ENCODE measurements at regions not wholly inside any gene's neighbourhood (a gene's known extent, or its start where the extent isn't known, plus 50 kb on each side); places are given as distances from the start of the nearest gene placed in this dataset.

- Histone ChIP-seq H3F3A (ENCODE audit: control insufficient read depth, insufficient read depth) (no peaks in the 10 kb centered on the region), H3K9me3 (ENCODE audit: control insufficient read depth, insufficient read depth, low read length) (no peaks in the 10 kb centered on the region), H4K20me1 (ENCODE audit: control insufficient read depth, insufficient read depth, low read depth, low read length) (no peaks in the 10 kb centered on the region), H3K4me1 (ENCODE audit: control insufficient read depth, low read length) (no peaks in the 10 kb centered on the region), H3K4me3 (ENCODE audit: low read length) (no peak overlapping the region), H3K79me2 (ENCODE audit: control insufficient read depth, low read length) (no peaks in the 10 kb centered on the region), H3K27ac (ENCODE audit: low read depth, low read length) (no peak overlapping the region), H3K9me2 (replicated peaks; ENCODE audit: control insufficient read depth, low read length) (no peaks in the 10 kb centered on the region), H3K36me3 (ENCODE audit: control insufficient read depth, low read length) (no peaks in the 10 kb centered on the region), H3K4me2 (ENCODE audit: low read length) (no peak overlapping the region), H3K27me3 (ENCODE audit: control insufficient read depth, low read length) (no peaks in the 10 kb centered on the region)
- TF ChIP-seq EZH2phosphoT487 (IDR thresholded peaks at IDR 0.05; ENCODE audit: borderline replicate concordance, low read length), result no peak
- no peak for TF ChIP-seq CTCF (IDR thresholded peaks at IDR 0.05; ENCODE audit: low read depth, low read length, poor library complexity, severe bottlenecking)
These were observed 387.5 kb downstream of the GRIA2 start for GRCh38 chr4:157607996-157608395.

DNA sequence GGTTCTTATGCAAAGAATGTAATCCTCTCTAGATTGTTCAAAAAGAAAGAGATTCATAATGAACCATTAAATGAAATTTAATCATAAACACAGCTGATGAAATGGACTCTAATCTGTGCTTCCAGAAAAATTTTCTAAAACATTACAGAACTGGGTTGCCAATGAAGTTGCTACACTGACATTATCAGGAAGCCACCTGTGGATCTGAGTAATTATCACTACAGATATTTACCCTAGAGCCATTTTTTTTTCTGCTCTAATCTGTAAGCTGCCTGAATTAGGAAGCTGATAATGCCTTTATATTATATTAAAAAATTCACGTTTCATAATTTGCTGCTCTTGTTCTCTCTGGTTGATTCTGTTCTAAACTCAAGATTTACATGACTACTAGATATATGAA lies 380.1 kb downstream of the GRIA2 start:
- Histone ChIP-seq H3F3A (ENCODE audit: control insufficient read depth, insufficient read depth) (no peaks in the 10 kb centered on the region), H3K4me1 (ENCODE audit: control insufficient read depth, low read length) (no peaks in the 10 kb centered on the region), H3K27me3 (ENCODE audit: control insufficient read depth, low read length) (no peaks in the 10 kb centered on the region), H3K4me3 (ENCODE audit: low read length) (no peak overlapping the region), H3K79me2 (ENCODE audit: control insufficient read depth, low read length) (no peaks in the 10 kb centered on the region), H3K9me2 (replicated peaks; ENCODE audit: control insufficient read depth, low read length) (no peaks in the 10 kb centered on the region), H4K20me1 (ENCODE audit: control insufficient read depth, insufficient read depth, low read depth, low read length) (no peaks in the 10 kb centered on the region), H3K27ac (ENCODE audit: low read depth, low read length) (no peak overlapping the region), H3K36me3 (ENCODE audit: control insufficient read depth, low read length) (no peaks in the 10 kb centered on the region), H3K4me2 (ENCODE audit: low read length) (no peak overlapping the region), H3K9me3 (ENCODE audit: control insufficient read depth, insufficient read depth, low read length) (no peaks in the 10 kb centered on the region)
- TF ChIP-seq CTCF (IDR thresholded peaks at IDR 0.05; ENCODE audit: low read depth, low read length, poor library complexity, severe bottlenecking), result no peak
- no peak for TF ChIP-seq EZH2phosphoT487 (IDR thresholded peaks at IDR 0.05; ENCODE audit: borderline replicate concordance, low read length)

GRCh38 chr4:157591245-157591644 lies 370.7 kb downstream of the GRIA2 start:
- Histone ChIP-seq H3K27me3 (ENCODE audit: control insufficient read depth, low read length) (no peaks in the 10 kb centered on the region), H3K4me2 (ENCODE audit: low read length) (no peak overlapping the region), H3K9me3 (ENCODE audit: control insufficient read depth, insufficient read depth, low read length) (no peaks in the 10 kb centered on the region), H3K79me2 (ENCODE audit: control insufficient read depth, low read length) (no peaks in the 10 kb centered on the region), H3K27ac (ENCODE audit: low read depth, low read length) (no peak overlapping the region), H4K20me1 (ENCODE audit: control insufficient read depth, insufficient read depth, low read depth, low read length) (no peaks in the 10 kb centered on the region), H3K9me2 (replicated peaks; ENCODE audit: control insufficient read depth, low read length) (no peaks in the 10 kb centered on the region), H3K4me1 (ENCODE audit: control insufficient read depth, low read length) (no peaks in the 10 kb centered on the region), H3F3A (ENCODE audit: control insufficient read depth, insufficient read depth) (no peaks in the 10 kb centered on the region), H3K36me3 (ENCODE audit: control insufficient read depth, low read length) (no peaks in the 10 kb centered on the region), H3K4me3 (ENCODE audit: low read length) (no peak overlapping the region)
- no peak for TF ChIP-seq EZH2phosphoT487 (IDR thresholded peaks at IDR 0.05; ENCODE audit: borderline replicate concordance, low read length)
- TF ChIP-seq CTCF (IDR thresholded peaks at IDR 0.05; ENCODE audit: low read depth, low read length, poor library complexity, severe bottlenecking), result no peak

DNA sequence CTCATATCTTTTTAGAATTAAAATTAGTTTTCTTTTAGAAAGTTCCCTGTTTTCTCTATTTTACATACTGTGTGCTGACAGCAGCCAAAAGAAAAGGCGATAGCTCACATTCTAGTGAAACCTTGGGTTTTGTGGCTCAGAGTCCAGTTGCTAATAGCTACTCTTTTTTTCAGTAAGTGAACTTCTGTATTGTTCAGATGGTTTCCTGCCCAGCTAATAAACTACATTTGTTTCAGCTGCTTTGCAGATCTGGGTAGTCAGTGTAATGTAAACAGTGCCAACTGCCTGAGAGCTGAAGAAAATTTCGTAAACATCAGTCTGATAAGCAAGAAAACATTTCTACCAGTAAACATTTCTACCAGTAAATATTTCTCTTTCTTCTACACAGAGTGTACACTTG lies 370.2 kb downstream of the GRIA2 start:
- Histone ChIP-seq H3K9me3 (ENCODE audit: control insufficient read depth, insufficient read depth, low read length) (no peaks in the 10 kb centered on the region), H3K79me2 (ENCODE audit: control insufficient read depth, low read length) (no peaks in the 10 kb centered on the region), H4K20me1 (ENCODE audit: control insufficient read depth, insufficient read depth, low read depth, low read length) (no peaks in the 10 kb centered on the region), H3K4me2 (ENCODE audit: low read length) (no peak overlapping the region), H3K9me2 (replicated peaks; ENCODE audit: control insufficient read depth, low read length) (no peaks in the 10 kb centered on the region), H3K27me3 (ENCODE audit: control insufficient read depth, low read length) (no peaks in the 10 kb centered on the region), H3K4me1 (ENCODE audit: control insufficient read depth, low read length) (no peaks in the 10 kb centered on the region), H3K36me3 (ENCODE audit: control insufficient read depth, low read length) (no peaks in the 10 kb centered on the region), H3F3A (ENCODE audit: control insufficient read depth, insufficient read depth) (no peaks in the 10 kb centered on the region), H3K27ac (ENCODE audit: low read depth, low read length) (no peak overlapping the region), H3K4me3 (ENCODE audit: low read length) (no peak overlapping the region)
- no peak for TF ChIP-seq EZH2phosphoT487 (IDR thresholded peaks at IDR 0.05; ENCODE audit: borderline replicate concordance, low read length)
- TF ChIP-seq CTCF (IDR thresholded peaks at IDR 0.05; ENCODE audit: low read depth, low read length, poor library complexity, severe bottlenecking), result no peak

Measured in DOHH2 (cell line).